GM12874 (cell line): ENCODE measurements at regions not wholly inside any gene's neighbourhood (a gene's known extent, or its start where the extent isn't known, plus 50 kb on each side); places are given as distances from the start of the nearest gene placed in this dataset.

Experiments used
- TF ChIP-seq, protein P1 (sequence below): IDR thresholded peaks from 2 replicates; pipeline ENCODE4 v1.5.1; 2011; ENCODE audit warnings: low read depth, mild to moderate bottlenecking, control low read depth, low read length, moderate library complexity; ENCODE audit not compliant: insufficient read depth

DNA sequence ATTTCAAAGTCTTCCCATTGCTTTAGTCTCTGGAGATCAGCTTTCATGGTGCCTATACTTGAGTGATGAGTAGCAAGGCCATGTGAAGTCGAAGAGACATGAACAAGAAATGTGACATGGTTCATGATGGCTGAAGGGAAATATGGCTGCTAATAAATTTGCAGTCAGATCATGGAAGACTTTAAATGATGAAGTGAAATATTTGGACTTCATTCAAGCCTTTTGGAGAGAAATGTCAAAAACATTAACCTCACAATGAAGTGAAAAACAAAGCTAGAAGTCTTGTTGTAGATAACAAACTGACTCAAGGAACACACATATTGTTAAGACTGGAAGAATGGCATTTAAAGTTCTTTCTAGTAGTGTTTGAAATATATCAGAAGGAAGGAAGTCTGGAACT, 120.3 kb upstream of the CCDC54 start:
- TF ChIP-seq, protein P1, sequence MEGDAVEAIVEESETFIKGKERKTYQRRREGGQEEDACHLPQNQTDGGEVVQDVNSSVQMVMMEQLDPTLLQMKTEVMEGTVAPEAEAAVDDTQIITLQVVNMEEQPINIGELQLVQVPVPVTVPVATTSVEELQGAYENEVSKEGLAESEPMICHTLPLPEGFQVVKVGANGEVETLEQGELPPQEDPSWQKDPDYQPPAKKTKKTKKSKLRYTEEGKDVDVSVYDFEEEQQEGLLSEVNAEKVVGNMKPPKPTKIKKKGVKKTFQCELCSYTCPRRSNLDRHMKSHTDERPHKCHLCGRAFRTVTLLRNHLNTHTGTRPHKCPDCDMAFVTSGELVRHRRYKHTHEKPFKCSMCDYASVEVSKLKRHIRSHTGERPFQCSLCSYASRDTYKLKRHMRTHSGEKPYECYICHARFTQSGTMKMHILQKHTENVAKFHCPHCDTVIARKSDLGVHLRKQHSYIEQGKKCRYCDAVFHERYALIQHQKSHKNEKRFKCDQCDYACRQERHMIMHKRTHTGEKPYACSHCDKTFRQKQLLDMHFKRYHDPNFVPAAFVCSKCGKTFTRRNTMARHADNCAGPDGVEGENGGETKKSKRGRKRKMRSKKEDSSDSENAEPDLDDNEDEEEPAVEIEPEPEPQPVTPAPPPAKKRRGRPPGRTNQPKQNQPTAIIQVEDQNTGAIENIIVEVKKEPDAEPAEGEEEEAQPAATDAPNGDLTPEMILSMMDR, result no peak

DNA sequence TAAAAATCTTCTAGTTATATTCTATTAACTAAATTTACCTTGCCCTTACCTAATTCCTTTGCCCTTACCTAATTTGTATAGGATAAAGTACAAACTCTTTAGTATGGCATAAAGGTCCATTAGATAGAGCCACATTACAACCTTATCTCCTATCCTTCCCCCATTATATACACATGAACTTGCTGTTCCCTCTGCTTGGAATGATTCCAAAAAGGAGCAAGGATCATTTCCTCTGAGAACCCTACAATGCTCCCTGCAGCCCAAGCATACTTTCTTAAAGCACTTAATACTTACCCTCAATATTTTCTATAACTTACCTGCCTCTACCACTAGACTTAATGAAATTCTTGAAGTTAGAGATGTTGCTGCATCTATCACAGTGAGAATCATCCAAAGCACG, 118.9 kb upstream of the CCDC54 start:
- TF ChIP-seq, protein P1, result no peak

DNA sequence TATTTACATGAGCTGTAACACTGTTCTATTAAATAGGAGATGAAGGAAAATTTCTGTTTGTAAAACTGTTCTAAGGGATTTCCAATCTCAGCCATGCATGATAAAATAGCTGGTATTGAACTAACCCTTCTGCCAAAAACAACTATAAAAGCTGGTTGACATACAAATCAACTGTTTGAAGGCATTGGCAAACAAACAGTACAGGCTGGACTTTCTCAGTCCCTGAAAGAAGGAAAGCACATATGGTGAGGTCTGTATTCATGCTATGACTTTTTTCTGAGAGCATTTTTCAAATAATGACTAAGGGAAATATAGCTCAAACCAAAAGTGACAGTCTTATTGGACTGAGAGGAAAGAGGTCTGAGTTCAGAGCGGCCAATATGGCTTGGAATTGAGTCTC, 117.0 kb upstream of the CCDC54 start:
- TF ChIP-seq, protein P1, result no peak

DNA sequence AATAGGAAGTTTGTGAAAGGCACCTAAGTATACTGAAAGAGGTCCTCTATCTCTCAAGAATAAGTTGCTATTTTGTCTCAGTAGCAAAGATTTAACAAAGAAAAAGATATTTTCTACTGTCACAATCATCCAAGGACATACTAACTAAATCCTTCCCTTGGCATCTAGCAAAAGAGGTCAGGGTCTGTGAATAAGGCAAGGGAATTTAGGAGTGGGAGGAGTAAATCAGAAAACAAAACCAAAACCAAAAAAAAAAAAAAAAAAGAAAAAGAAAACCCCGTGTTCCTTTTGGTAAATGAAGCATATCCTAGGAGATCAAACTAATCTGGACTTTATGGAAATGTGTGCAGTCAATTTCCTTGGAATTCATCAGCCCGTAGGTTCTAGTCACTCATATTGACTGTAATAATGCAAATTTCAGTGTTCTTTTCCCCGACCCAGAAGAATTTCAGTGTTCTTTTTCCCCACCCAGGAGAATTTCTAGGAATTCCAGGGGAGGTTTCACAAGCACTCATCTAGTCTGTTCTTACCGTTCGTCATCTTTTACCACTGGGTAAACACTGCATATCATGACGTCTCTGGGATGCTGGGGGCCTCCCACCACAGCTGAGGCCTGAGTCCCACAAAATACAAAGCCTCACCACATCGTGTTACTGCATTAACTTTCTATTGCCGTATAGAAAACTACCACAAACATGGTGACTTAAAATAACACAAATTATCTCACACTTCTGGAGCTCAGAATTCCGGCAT, 113.8 kb upstream of the CCDC54 start:
- TF ChIP-seq, protein P1, result no peak

DNA sequence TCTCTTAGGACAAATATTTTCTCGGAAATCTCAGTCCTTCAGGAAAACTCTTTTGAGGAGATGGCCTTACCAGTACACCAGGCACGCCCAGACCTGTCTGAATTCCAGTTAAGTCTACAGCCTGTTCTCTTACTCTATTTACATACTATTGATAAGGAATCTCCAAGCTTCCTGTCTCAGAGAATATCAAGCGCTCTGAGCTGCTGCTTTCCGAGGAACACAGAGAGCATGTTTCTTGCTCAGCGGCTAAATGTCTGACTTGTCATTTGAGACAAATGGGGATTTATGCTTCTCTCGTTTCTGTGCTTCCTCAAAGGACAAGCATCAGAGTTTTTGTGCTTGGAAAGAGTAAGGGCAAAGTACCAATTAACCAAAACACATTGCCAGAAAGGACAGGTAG, 112.4 kb upstream of the CCDC54 start:
- TF ChIP-seq, protein P1, result no peak

DNA sequence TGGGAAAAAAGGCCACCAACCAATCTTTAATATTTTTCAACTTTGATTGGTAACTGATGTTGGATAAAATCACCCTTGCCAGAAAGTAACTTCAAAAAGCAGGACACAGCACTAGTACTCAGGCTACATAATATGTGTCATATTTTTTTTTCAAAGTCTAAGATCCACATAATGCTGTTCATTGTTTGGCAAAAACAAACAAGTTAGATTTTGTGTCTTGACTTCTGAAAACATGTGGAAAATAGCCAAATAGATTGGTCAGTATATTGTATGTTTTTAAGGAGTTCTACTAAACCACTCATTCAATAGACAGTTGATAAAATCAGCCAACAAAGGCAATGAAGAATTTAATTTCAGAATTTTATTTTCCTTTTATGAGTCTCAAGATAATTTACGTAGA, 111.7 kb upstream of the CCDC54 start:
- TF ChIP-seq, protein P1, result no peak

DNA sequence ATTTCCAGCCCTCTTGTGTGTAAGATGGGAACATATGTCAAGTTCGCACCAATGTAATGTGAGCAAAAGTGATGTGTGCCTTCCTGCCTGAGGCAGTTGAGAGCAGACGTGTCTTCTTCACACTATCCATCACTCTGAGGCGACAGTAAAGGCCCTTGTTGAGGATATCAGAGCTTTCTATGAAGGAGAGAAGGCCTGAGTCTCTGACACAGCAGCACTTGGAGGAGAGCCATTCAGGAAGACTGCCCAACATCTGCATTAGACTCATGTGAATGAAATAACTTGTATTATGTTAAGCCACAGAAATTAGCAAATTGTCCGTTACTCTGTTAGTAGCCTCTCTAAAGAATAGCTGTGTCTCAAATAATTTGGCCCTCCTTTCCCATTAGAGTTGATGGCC, 108.8 kb upstream of the CCDC54 start:
- TF ChIP-seq, protein P1, result no peak
